ENCODE measurements at regions not wholly inside any gene's neighbourhood (a gene's known extent, or its start where the extent isn't known, plus 50 kb on each side); places are given as distances from the start of the nearest gene placed in this dataset.

- no peaks in the 10 kb centered on the region for H3K27me3 ChIP-seq (ENCODE audit: control insufficient read depth, low read length)
- H4K20me1 ChIP-seq (ENCODE audit: control insufficient read depth, insufficient read depth, low read depth, low read length): no peaks in the 10 kb centered on the region
- H3F3A ChIP-seq (ENCODE audit: control insufficient read depth, insufficient read depth): no peaks in the 10 kb centered on the region
- H3K4me2 ChIP-seq (ENCODE audit: low read length): no peak overlapping the region
- no peaks in the 10 kb centered on the region for H3K79me2 ChIP-seq (ENCODE audit: control insufficient read depth, low read length)
- TF ChIP-seq EZH2phosphoT487 (IDR thresholded peaks at IDR 0.05; ENCODE audit: borderline replicate concordance, low read length) (no peak), CTCF (IDR thresholded peaks at IDR 0.05; ENCODE audit: low read depth, low read length, poor library complexity, severe bottlenecking) (no peak)
- H3K9me3 ChIP-seq (ENCODE audit: control insufficient read depth, insufficient read depth, low read length): no peaks in the 10 kb centered on the region
- H3K4me3 ChIP-seq (ENCODE audit: low read length): no peak overlapping the region
- no peak overlapping the region for H3K27ac ChIP-seq (ENCODE audit: low read depth, low read length)
- no peaks in the 10 kb centered on the region for H3K9me2 ChIP-seq (replicated peaks; ENCODE audit: control insufficient read depth, low read length)
- no peaks in the 10 kb centered on the region for H3K4me1 ChIP-seq (ENCODE audit: control insufficient read depth, low read length)
- no peaks in the 10 kb centered on the region for H3K36me3 ChIP-seq (ENCODE audit: control insufficient read depth, low read length)
Measured at GRCh38 chr5:92429646-92430045, 1046.5 kb upstream of the ARRDC3 start.

DNA sequence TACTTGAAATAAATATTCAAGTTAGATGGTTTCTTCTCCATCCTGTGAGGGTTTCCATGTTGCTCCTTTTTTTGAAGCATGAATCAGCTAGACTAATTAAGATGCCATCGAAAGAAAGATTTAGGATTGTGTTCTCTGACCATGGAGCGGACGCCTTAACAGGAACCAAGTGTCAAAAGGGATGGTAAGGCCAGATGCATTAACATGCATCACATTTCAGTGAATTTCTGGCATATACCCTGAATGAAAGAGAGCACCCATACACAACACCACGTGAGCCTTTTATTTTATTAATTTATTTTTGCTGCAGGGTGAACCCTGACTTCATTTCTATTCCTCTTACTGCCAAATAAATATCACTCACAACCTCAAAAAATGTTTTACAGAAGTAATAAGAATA lies 1045.3 kb upstream of the ARRDC3 start:
- no peaks in the 10 kb centered on the region for H4K20me1 ChIP-seq (ENCODE audit: control insufficient read depth, insufficient read depth, low read depth, low read length)
- H3K79me2 ChIP-seq (ENCODE audit: control insufficient read depth, low read length): no peaks in the 10 kb centered on the region

DNA sequence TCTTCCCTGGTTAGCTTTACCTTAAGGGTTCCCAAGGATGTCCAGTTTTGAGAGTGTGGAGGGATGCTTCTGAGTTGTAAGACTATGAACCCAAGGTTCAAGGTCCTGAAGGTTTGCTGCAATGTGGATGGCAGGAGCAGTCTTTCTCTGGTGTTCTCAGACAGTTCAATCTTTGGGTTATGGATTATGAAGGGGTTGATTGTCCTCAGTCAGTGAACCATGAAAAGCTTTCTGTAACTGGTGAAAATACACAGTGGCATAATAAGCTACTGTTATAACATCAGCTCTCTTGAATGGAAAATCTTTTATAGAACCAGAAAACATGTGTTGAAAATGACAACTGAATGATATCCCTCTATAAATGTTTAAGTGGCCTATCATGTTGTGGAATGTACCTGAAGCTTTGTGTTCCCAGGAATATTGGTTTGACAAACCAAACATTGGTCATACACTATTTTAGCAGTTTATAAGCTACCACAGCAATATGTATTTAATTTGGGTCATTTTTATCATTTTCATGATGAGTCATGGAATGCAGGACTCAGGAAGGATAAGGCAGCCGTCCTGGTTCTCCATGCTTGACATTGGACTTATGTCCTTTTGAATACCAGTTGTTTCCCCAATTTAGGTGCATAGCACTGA lies 1041.8 kb upstream of the ARRDC3 start:
- no peak overlapping the region for H3K4me3 ChIP-seq (ENCODE audit: low read length)
- no peak for TF ChIP-seq EZH2phosphoT487 (IDR thresholded peaks at IDR 0.05; ENCODE audit: borderline replicate concordance, low read length)
- TF ChIP-seq CTCF (IDR thresholded peaks at IDR 0.05; ENCODE audit: low read depth, low read length, poor library complexity, severe bottlenecking): no peak
- H3F3A ChIP-seq (ENCODE audit: control insufficient read depth, insufficient read depth): no peaks in the 10 kb centered on the region
- H3K4me2 ChIP-seq (ENCODE audit: low read length): no peak overlapping the region
- H3K36me3 ChIP-seq (ENCODE audit: control insufficient read depth, low read length): no peaks in the 10 kb centered on the region
- H4K20me1 ChIP-seq (ENCODE audit: control insufficient read depth, insufficient read depth, low read depth, low read length): no peaks in the 10 kb centered on the region
- no peak overlapping the region for H3K27ac ChIP-seq (ENCODE audit: low read depth, low read length)
- H3K9me2 ChIP-seq (replicated peaks; ENCODE audit: control insufficient read depth, low read length): no peaks in the 10 kb centered on the region
- H3K4me1 ChIP-seq (ENCODE audit: control insufficient read depth, low read length): no peaks in the 10 kb centered on the region
- no peaks in the 10 kb centered on the region for H3K27me3 ChIP-seq (ENCODE audit: control insufficient read depth, low read length)
- H3K79me2 ChIP-seq (ENCODE audit: control insufficient read depth, low read length): no peaks in the 10 kb centered on the region
- H3K9me3 ChIP-seq (ENCODE audit: control insufficient read depth, insufficient read depth, low read length): peaks cover 4% of the 10 kb centered on the region; the same call in 1 of the 2 replicates

More for the DNA sequence above, 1045.3 kb upstream of the ARRDC3 start:
- Histone ChIP-seq H3K9me2 (replicated peaks; ENCODE audit: control insufficient read depth, low read length) (no peaks in the 10 kb centered on the region), H3K4me3 (ENCODE audit: low read length) (no peak overlapping the region), H3K36me3 (ENCODE audit: control insufficient read depth, low read length) (no peaks in the 10 kb centered on the region), H3K9me3 (ENCODE audit: control insufficient read depth, insufficient read depth, low read length) (no peaks in the 10 kb centered on the region), H3F3A (ENCODE audit: control insufficient read depth, insufficient read depth) (no peaks in the 10 kb centered on the region), H3K27me3 (ENCODE audit: control insufficient read depth, low read length) (no peaks in the 10 kb centered on the region), H3K27ac (ENCODE audit: low read depth, low read length) (no peak overlapping the region), H3K4me1 (ENCODE audit: control insufficient read depth, low read length) (no peaks in the 10 kb centered on the region), H3K4me2 (ENCODE audit: low read length) (no peak overlapping the region)
- no peak for TF ChIP-seq EZH2phosphoT487 (IDR thresholded peaks at IDR 0.05; ENCODE audit: borderline replicate concordance, low read length)
- TF ChIP-seq CTCF (IDR thresholded peaks at IDR 0.05; ENCODE audit: low read depth, low read length, poor library complexity, severe bottlenecking): no peak

Measured in DOHH2 (cell line).